Bronchial epithelial cell (primary cell): ENCODE measurements at regions not wholly inside any gene's neighbourhood (a gene's known extent, or its start where the extent isn't known, plus 50 kb on each side); places are given as distances from the start of the nearest gene placed in this dataset.
A peak's percentile ranks its signal among the peaks of the same experiment; 100 is the strongest.
"Not testable (repeated sequence)": the region's sequence is repeated elsewhere in the genome, so short reads cannot be mapped to it uniquely, and the experiment has no call there.

Experiments
- DNase-seq: peaks from one replicate; pipeline ENCODE4 v3.0.0-alpha.2; 2010; ENCODE audit warnings: low read depth
- FAIRE-seq: peaks from 2 replicates; lab custom pipeline; 2011; peaks lifted over from hg19 to GRCh38; lab: Jason Lieb, UNC
- H3K27me3 ChIP-seq: 2 replicates; pipeline ENCODE4 v1.5.1; 2011; ENCODE audit warnings: low read length; ENCODE audit not compliant: control insufficient read depth, insufficient read depth
- H3K36me3 ChIP-seq: 2 replicates; pipeline ENCODE4 v1.5.1; 2011; ENCODE audit warnings: low read length; ENCODE audit not compliant: control insufficient read depth, insufficient read depth
- H3K4me3 ChIP-seq: 2 replicates; pipeline ENCODE4 v1.5.1; 2011; ENCODE audit warnings: mild to moderate bottlenecking, low read depth, low read length, control low read depth
- TF ChIP-seq, protein P1 (sequence below): IDR thresholded peaks from 2 replicates; pipeline ENCODE4 v1.5.1; 2011; ENCODE audit warnings: mild to moderate bottlenecking, moderate library complexity, low read length, control low read depth, inconsistent platforms; ENCODE audit not compliant: insufficient read depth, severe bottlenecking

DNA sequence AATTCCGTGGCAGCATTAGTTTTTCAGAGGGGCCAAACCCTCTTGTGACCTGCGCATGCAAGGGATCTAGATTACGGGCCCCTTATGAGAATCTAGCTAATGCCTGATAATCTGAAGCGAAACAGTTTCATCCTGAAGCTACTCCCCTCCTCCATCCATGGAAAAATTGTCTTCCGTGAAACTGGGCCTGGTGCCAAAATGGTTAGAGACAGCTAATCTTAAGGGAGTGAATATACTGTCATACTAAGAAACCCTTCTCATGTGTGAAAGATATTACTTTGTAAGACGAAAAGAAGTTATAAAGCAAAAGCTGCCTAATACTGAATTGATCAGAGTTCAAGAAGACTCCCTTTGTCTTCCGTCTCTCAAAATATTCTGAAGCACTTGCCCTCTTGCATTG, 166.3 kb downstream of the DUSP10 start:
- DNase-seq: no peak
- TF ChIP-seq, protein P1, sequence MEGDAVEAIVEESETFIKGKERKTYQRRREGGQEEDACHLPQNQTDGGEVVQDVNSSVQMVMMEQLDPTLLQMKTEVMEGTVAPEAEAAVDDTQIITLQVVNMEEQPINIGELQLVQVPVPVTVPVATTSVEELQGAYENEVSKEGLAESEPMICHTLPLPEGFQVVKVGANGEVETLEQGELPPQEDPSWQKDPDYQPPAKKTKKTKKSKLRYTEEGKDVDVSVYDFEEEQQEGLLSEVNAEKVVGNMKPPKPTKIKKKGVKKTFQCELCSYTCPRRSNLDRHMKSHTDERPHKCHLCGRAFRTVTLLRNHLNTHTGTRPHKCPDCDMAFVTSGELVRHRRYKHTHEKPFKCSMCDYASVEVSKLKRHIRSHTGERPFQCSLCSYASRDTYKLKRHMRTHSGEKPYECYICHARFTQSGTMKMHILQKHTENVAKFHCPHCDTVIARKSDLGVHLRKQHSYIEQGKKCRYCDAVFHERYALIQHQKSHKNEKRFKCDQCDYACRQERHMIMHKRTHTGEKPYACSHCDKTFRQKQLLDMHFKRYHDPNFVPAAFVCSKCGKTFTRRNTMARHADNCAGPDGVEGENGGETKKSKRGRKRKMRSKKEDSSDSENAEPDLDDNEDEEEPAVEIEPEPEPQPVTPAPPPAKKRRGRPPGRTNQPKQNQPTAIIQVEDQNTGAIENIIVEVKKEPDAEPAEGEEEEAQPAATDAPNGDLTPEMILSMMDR: no peak
- Histone ChIP-seq H3K27me3 (no peaks in the 10 kb centered on the region), H3K36me3 (no peaks in the 10 kb centered on the region), H3K4me3 (no peak overlapping the region)
- FAIRE-seq: no peak

GRCh38 chr1:221576268-221576667, 165.6 kb downstream of the DUSP10 start:
- H3K36me3 ChIP-seq: no peaks in the 10 kb centered on the region
- TF ChIP-seq, protein P1: no peak
- FAIRE-seq (no peak), DNase-seq (peak; percentile 32)
- H3K27me3 ChIP-seq: no peaks in the 10 kb centered on the region
- H3K4me3 ChIP-seq: no peak overlapping the region

DNA sequence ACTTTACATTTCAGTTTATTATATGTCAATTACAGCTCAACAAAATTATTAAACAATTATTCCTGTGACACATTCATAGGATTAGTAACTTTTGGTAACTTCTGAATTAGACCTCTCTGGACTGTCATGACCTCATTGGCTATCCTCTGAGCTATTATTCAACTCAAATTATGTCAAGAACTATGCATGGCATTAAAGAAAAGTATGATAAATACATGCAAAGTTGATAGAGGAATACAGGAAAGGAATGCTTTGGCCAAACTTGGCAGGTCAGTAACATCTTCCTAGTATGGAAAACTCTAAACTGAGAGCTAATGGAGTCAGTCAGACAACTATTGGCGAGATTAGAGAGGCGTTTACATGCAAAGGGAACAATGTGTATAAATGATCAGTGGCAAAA, 158.4 kb downstream of the DUSP10 start:
- H3K36me3 ChIP-seq: no peaks in the 10 kb centered on the region
- no peak overlapping the region for H3K4me3 ChIP-seq
- no peak for FAIRE-seq
- no peaks in the 10 kb centered on the region for H3K27me3 ChIP-seq
- TF ChIP-seq, protein P1: no peak
- no peak for DNase-seq

GRCh38 chr1:221587013-221587412, 154.9 kb downstream of the DUSP10 start:
- H3K36me3 ChIP-seq, H3K27me3 ChIP-seq, DNase-seq, H3K4me3 ChIP-seq, FAIRE-seq: not testable (repeated sequence)

- not testable (repeated sequence) for H3K4me3 ChIP-seq, FAIRE-seq, H3K36me3 ChIP-seq, H3K27me3 ChIP-seq, DNase-seq
Measured at GRCh38 chr1:221591250-221591649, 150.6 kb downstream of the DUSP10 start.

DNA sequence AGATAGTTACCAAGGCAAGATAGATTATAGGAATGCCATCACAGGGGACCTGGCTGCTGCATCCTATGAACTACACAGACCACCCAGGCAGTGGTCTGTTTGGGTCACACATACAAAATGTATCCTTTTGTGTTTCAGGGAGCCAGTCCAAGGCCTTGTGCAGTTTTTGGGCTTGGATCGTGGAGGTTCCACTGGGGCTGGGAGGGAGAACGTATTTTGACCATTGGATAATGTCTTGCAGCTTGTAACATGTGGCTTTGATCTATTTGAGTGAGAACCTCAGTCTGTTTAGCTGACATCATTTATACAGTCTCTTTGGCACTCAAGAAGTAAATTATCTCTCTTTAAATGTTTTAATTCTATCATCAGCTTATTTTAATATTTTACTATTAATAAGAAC, 147.3 kb downstream of the DUSP10 start:
- TF ChIP-seq, protein P1: no peak
- FAIRE-seq: no peak
- no peak for DNase-seq

DNA sequence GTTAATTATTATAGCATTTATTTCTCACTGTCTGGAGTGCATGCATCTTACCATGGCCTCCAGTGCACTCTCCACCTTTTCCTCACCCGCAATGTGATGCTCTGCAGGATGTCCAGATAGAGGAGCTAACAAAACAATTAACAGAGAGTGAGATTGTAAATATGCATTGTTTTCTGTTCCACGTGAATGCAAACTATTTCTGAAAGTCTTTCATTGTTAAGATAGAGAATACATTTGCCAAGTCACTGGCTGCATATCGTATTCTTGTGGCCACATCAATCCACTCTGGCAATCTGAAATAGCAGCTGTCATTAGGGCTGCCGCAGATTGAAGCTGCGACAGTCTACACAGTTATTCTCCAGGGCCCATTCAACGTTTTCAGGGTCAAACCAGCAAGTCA, 143.8 kb downstream of the DUSP10 start:
- TF ChIP-seq, protein P1: no peak
- DNase-seq (no peak), FAIRE-seq (no peak)
- no peaks in the 10 kb centered on the region for H3K27me3 ChIP-seq
- H3K4me3 ChIP-seq: no peak overlapping the region
- no peaks in the 10 kb centered on the region for H3K36me3 ChIP-seq

More for the DNA sequence above, 147.3 kb downstream of the DUSP10 start:
- Histone ChIP-seq H3K27me3 (no peaks in the 10 kb centered on the region), H3K4me3 (no peak overlapping the region), H3K36me3 (no peaks in the 10 kb centered on the region)
